ENCODE measurements at regions not wholly inside any gene's neighbourhood (a gene's known extent, or its start where the extent isn't known, plus 50 kb on each side); places are given as distances from the start of the nearest gene placed in this dataset.

DNA sequence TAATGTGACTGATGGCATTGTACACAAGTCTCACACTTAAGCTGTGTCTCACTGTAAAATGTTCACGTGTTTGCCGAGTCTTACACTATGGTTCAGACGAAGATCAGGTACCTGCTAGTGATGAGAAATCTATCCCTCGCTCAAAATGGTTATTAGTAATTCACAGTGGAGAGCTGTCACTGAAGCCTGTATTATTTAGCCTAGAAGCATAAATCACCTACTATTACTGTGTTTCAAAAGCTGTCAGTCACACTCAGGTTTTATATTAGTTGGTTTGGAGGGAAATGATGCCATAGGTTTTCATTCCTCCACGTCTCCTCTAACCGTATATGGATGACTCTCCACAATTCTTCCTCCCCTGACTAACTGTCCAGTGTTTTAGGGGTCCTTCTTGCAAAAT lies 292.4 kb upstream of the ZEB2 start:
- intact Hi-C loops (cut with DNase I): no loop called here
- no peaks in the 10 kb centered on the region for H3K27me3 ChIP-seq
- H3K9me3 ChIP-seq: no peaks in the 10 kb centered on the region
- TF ChIP-seq CTCF (IDR thresholded peaks at IDR 0.05): no peak
- no peak for TF ChIP-seq POLR2AphosphoS5 (IDR thresholded peaks at IDR 0.05)
- no peak for TF ChIP-seq POLR2A (IDR thresholded peaks at IDR 0.05)
- no peak overlapping the region for H3K4me3 ChIP-seq
- 88 to 95% methylated on average over 6 of the region's 6 CpGs for WGBS, 2 donors
- no peaks in the 10 kb centered on the region for H3K36me3 ChIP-seq
- no peak overlapping the region for H3K27ac ChIP-seq
- no peak for DNase-seq
- H3K4me1 ChIP-seq: no peaks in the 10 kb centered on the region

- no peak overlapping the region for H3K4me3 ChIP-seq
- no peak overlapping the region for H3K27ac ChIP-seq
- no peaks in the 10 kb centered on the region for H3K4me1 ChIP-seq
- no peaks in the 10 kb centered on the region for H3K9me3 ChIP-seq
- TF ChIP-seq EP300 (IDR thresholded peaks at IDR 0.05) (no peak), POLR2A (IDR thresholded peaks at IDR 0.05) (no peak), POLR2AphosphoS5 (IDR thresholded peaks at IDR 0.05) (no peak), CTCF (IDR thresholded peaks at IDR 0.05) (no peak)
- no peaks in the 10 kb centered on the region for H3K27me3 ChIP-seq
- H3K36me3 ChIP-seq: no peaks in the 10 kb centered on the region
- WGBS, 2 donors: 31 to 77% methylated on average over 2 of the region's 2 CpGs
- no peak for DNase-seq
- intact Hi-C loops (cut with DNase I): no loop called here
Measured at GRCh38 chr2:144801766-144802165, 281.8 kb upstream of the ZEB2 start.

DNA sequence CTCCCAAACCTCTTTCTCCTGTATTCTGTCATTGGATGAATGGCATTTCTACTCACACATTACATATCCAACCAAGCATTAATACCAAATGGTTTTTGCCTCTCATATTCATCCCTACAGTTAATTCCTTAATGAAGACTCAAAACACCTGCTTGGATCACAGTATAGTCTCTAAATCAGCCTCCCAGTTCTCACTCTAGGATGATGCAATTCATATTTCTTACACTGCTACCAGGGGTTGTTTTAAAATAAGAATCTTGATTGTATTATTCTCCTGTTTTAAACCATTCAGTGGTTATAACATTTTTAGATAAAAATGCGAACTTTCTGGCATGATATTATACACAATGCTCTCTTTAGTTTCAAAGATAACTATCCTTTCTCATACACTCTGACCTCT lies 281.4 kb upstream of the ZEB2 start:
- H3K36me3 ChIP-seq: no peaks in the 10 kb centered on the region
- H3K4me3 ChIP-seq: no peak overlapping the region
- no peak overlapping the region for H3K27ac ChIP-seq
- no peak for DNase-seq
- no peak for TF ChIP-seq POLR2A (IDR thresholded peaks at IDR 0.05)
- TF ChIP-seq POLR2AphosphoS5 (IDR thresholded peaks at IDR 0.05): no peak
- no peak for TF ChIP-seq EP300 (IDR thresholded peaks at IDR 0.05)
- no peak for TF ChIP-seq CTCF (IDR thresholded peaks at IDR 0.05)
- H3K27me3 ChIP-seq: no peaks in the 10 kb centered on the region
- no peaks in the 10 kb centered on the region for H3K4me1 ChIP-seq
- no peaks in the 10 kb centered on the region for H3K9me3 ChIP-seq
- intact Hi-C loops (cut with DNase I): no loop called here
- 83 to 95% methylated on average over 1 of the region's 1 CpG for WGBS, 2 donors

- intact Hi-C loops (cut with DNase I): no loop called here
- H3K9me3 ChIP-seq: no peaks in the 10 kb centered on the region
- no peak for DNase-seq
- 65 to 78% methylated on average over 3 of the region's 3 CpGs for WGBS, 2 donors
- H3K27ac ChIP-seq: no peak overlapping the region
- no peak for TF ChIP-seq POLR2A (IDR thresholded peaks at IDR 0.05)
- no peak overlapping the region for H3K4me3 ChIP-seq
- no peaks in the 10 kb centered on the region for H3K36me3 ChIP-seq
- H3K27me3 ChIP-seq: no peaks in the 10 kb centered on the region
- H3K4me1 ChIP-seq: no peaks in the 10 kb centered on the region
Measured at GRCh38 chr2:144798989-144799388, 279.1 kb upstream of the ZEB2 start.

DNA sequence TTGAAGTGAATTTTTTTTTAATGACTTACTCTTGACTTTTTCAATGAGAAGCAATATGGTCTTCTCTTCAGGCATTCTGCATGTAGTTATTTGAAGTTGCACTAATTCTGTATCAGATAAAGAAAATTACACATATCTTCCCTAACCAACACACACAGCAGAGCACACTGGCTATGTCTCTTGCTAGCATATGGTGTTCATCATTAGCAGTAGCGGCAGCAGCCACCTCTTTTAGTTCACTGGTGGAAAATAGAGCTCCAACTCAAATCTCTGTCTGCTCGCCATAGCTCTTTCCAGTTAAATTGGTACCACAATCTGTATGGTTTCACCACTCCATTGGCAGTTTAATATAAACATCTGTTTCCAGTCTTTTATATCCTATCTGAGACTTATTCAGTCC lies 278.1 kb upstream of the ZEB2 start:
- Histone ChIP-seq H3K36me3 (no peaks in the 10 kb centered on the region), H3K27me3 (no peaks in the 10 kb centered on the region), H3K27ac (no peak overlapping the region), H3K4me3 (no peak overlapping the region), H3K9me3 (no peaks in the 10 kb centered on the region), H3K4me1 (no peaks in the 10 kb centered on the region)
- TF ChIP-seq POLR2A (IDR thresholded peaks at IDR 0.05) (no peak), POLR2AphosphoS5 (IDR thresholded peaks at IDR 0.05) (no peak), EP300 (IDR thresholded peaks at IDR 0.05) (no peak), CTCF (IDR thresholded peaks at IDR 0.05) (no peak)
- DNase-seq: no peak
- whole genome bisulfite sequencing, 2 donors: 85 to 95% methylated on average over 2 of the region's 2 CpGs
- intact Hi-C loops (cut with DNase I): no loop called here

All from sigmoid colon (tissue), 6 donors.